OCI-LY7 (cell line): ENCODE measurements at regions not wholly inside any gene's neighbourhood (a gene's known extent, or its start where the extent isn't known, plus 50 kb on each side); places are given as distances from the start of the nearest gene placed in this dataset.

Source experiments
- EZH2phosphoT487 ChIP-seq: fragments of 200-600 bp; sonication (generic); IDR thresholded peaks from 2 replicates; pipeline ENCODE4 v1.6.1; 2018; ENCODE audit warnings: low read depth, borderline replicate concordance, mild to moderate bottlenecking, mixed run types, antibody characterized with exemption, low read length, moderate library complexity, mixed read lengths
- TF ChIP-seq, protein P1 (sequence below): fragments of 200-600 bp; sonication (generic); conservative IDR thresholded peaks from 2 replicates; pipeline ENCODE4 v1.5.1; 2014; ENCODE audit warnings: mild to moderate bottlenecking, antibody characterized with exemption, low read length, moderate library complexity, mixed read lengths

DNA sequence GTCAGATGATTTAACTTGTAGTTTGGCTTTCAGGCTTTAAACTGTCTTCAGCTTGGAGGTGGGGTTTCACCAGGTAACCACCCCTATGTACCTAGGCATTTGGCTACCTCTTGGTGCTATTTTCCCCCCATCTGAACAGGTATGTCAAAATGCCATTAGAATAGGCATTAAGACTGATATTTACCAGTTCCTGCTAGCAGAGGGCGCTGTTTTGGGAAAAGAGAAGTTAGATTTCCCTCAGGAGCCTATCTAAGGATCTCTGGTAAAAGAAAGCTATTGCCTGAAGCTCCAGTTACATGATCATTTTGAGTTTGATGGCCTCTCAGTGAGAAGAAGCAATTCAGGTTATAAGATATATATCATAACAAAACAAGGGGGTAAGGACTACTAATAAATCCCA, 879.1 kb downstream of the SH3BGRL start:
- TF ChIP-seq, protein P1, sequence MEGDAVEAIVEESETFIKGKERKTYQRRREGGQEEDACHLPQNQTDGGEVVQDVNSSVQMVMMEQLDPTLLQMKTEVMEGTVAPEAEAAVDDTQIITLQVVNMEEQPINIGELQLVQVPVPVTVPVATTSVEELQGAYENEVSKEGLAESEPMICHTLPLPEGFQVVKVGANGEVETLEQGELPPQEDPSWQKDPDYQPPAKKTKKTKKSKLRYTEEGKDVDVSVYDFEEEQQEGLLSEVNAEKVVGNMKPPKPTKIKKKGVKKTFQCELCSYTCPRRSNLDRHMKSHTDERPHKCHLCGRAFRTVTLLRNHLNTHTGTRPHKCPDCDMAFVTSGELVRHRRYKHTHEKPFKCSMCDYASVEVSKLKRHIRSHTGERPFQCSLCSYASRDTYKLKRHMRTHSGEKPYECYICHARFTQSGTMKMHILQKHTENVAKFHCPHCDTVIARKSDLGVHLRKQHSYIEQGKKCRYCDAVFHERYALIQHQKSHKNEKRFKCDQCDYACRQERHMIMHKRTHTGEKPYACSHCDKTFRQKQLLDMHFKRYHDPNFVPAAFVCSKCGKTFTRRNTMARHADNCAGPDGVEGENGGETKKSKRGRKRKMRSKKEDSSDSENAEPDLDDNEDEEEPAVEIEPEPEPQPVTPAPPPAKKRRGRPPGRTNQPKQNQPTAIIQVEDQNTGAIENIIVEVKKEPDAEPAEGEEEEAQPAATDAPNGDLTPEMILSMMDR: no peak
- no peak for TF ChIP-seq EZH2phosphoT487
